GM12878 (cell line): ENCODE measurements at regions not wholly inside any gene's neighbourhood (a gene's known extent, or its start where the extent isn't known, plus 50 kb on each side); places are given as distances from the start of the nearest gene placed in this dataset.

Experiments
- ATAC-seq: fragments of 200-7000 bp; cut with Tn5 transposase; 3 replicates; pipeline ENCODE4 v1.9.1; 2020; ENCODE audit warnings: mild to moderate bottlenecking, moderate library complexity
- BruUV-seq: library from RNA; stranded (reverse); fragments of 400-500 nt; replicated peaks from 2 replicates; lab custom pipeline; 2021; lab: Mats Ljungman, UMichigan
- CTCF ChIA-PET: fragments of 300-600 bp; sonication (Branson Sonifier 250); formaldehyde crosslinking; extraction: SDS; loops from one replicate; lab custom pipeline; 2021; ENCODE audit warnings: inconsistent platforms; lab: Yijun Ruan, JAX
- POLR2A ChIA-PET: fragments of 350-600 bp; formaldehyde crosslinking; extraction: SDS; loops from one replicate; lab custom pipeline; 2021; ENCODE audit warnings: inconsistent platforms; lab: Charles Lee
- RAD21 ChIA-PET: fragments of 300-600 bp; sonication (Branson Sonifier 250); formaldehyde crosslinking; loops from one replicate; lab custom pipeline; 2023; ENCODE audit warnings: antibody characterized with exemption; ENCODE audit not compliant: unreplicated experiment; lab: Charles Lee
- SMC1A ChIA-PET: fragments of 300-600 bp; sonication (Branson Sonifier 250); formaldehyde crosslinking; loops from one replicate; lab custom pipeline; 2023; ENCODE audit not compliant: unreplicated experiment, uncharacterized antibody; lab: Charles Lee
- DNase-seq: peaks from one replicate; pipeline ENCODE4 v3.0.0-alpha.2; 2011; ENCODE audit warnings: low read depth, low spot score
- FAIRE-seq: peaks from 3 replicates; lab custom pipeline; 2011; peaks lifted over from hg19 to GRCh38; lab: Jason Lieb, UNC
- H2AFZ ChIP-seq: 2 replicates; pipeline ENCODE4 v1.6.0; 2011; ENCODE audit warnings: low read depth, low read length, control low read depth; ENCODE audit not compliant: control insufficient read depth
- H3K27ac ChIP-seq: 2 replicates; pipeline ENCODE4 v1.5.1; 2011; ENCODE audit warnings: control low read depth; ENCODE audit not compliant: control insufficient read depth, insufficient read depth
- H3K27me3 ChIP-seq, 2 experiments: replicated peaks in 1 of 2; 2 replicates each; pipeline versions ENCODE4 v1.6.0 to v1.6.1; 2011; ENCODE audit warnings: low read length in 1 of 2; ENCODE audit not compliant: control insufficient read depth in 2 of 2, insufficient read depth in 2 of 2
- H3K36me3 ChIP-seq, 2 experiments: 2 replicates each; pipeline ENCODE4 v1.5.1; 2011; ENCODE audit warnings: low read length in 1 of 2; ENCODE audit not compliant: control insufficient read depth in 2 of 2, insufficient read depth in 2 of 2
- H3K4me1 ChIP-seq: 2 replicates; pipeline ENCODE4 v1.6.1; 2011; ENCODE audit warnings: mild to moderate bottlenecking, low read length, moderate library complexity, mixed read lengths; ENCODE audit not compliant: control insufficient read depth, insufficient read depth
- H3K4me2 ChIP-seq: 2 replicates; pipeline ENCODE4 v1.6.0; 2011; ENCODE audit warnings: control low read depth; ENCODE audit not compliant: control insufficient read depth, insufficient read depth
- H3K4me3 ChIP-seq: fragments of 200-600 bp; sonication (generic); 2 replicates; pipeline ENCODE4 v1.5.1; 2016
- H3K79me2 ChIP-seq: 2 replicates; pipeline ENCODE4 v1.6.0; 2011; ENCODE audit warnings: low read length; ENCODE audit not compliant: control insufficient read depth, insufficient read depth
- H3K9ac ChIP-seq: 2 replicates; pipeline ENCODE4 v1.8.0; 2011; ENCODE audit warnings: low read length, control low read depth, mixed read lengths; ENCODE audit not compliant: control insufficient read depth, insufficient read depth
- H3K9me3 ChIP-seq: replicated peaks from 3 replicates; pipeline ENCODE4 v1.5.1; 2011; ENCODE audit warnings: mild to moderate bottlenecking, low read length; ENCODE audit not compliant: control insufficient read depth, insufficient read depth
- H4K20me1 ChIP-seq: 2 replicates; pipeline ENCODE4 v1.6.0; 2011; ENCODE audit not compliant: control insufficient read depth, insufficient read depth
- CHD4 ChIP-seq: fragments of 200-600 bp; sonication (generic); IDR thresholded peaks from 2 replicates; pipeline ENCODE4 v1.6.1; 2016; ENCODE audit warnings: mild to moderate bottlenecking
- EGR1 ChIP-seq, 2 experiments: IDR thresholded peaks; 1 replicate in 1 of 2; 2 replicates in 1 of 2; pipeline ENCODE4 v1.6.1; 2011 to 2012; ENCODE audit warnings: low read depth in 2 of 2, low read length in 2 of 2, borderline replicate concordance in 1 of 2, mild to moderate bottlenecking in 1 of 2, moderate library complexity in 1 of 2
- HDGF ChIP-seq: fragments of 450-650 bp; IDR thresholded peaks from 2 replicates; pipeline ENCODE4 v1.6.1; 2016; ENCODE audit warnings: antibody characterized with exemption
- JUND ChIP-seq: IDR thresholded peaks from 2 replicates; pipeline ENCODE4 v1.6.1; 2012; ENCODE audit warnings: low read depth, mild to moderate bottlenecking, low read length, improper control_type of control experiment, moderate library complexity
- KAT2A ChIP-seq: conservative IDR thresholded peaks from 2 replicates; pipeline ENCODE4 v1.6.1; 2011; ENCODE audit warnings: low read depth, low read length; ENCODE audit not compliant: control insufficient read depth
- NFIC ChIP-seq: IDR thresholded peaks from 2 replicates; pipeline ENCODE4 v1.6.1; 2012; ENCODE audit warnings: low read depth, mild to moderate bottlenecking, inconsistent platforms, low read length, moderate library complexity
- NR2C2 ChIP-seq: IDR thresholded peaks from 2 replicates; pipeline ENCODE4 v1.6.1; 2011; ENCODE audit warnings: borderline replicate concordance, low read depth; ENCODE audit not compliant: control insufficient read depth, insufficient read length
- POLR2A ChIP-seq: IDR thresholded peaks from 2 replicates; pipeline ENCODE4 v1.6.1; 2011; ENCODE audit warnings: low read depth, mild to moderate bottlenecking, low read length
- POLR2AphosphoS5 ChIP-seq: IDR thresholded peaks from 2 replicates; pipeline ENCODE4 v1.6.1; 2011; ENCODE audit warnings: mild to moderate bottlenecking, low read length, inconsistent platforms
- RAD21 ChIP-seq: IDR thresholded peaks from 2 replicates; pipeline ENCODE4 v1.6.1; 2011; ENCODE audit warnings: mild to moderate bottlenecking, low read depth, low read length, moderate library complexity; ENCODE audit not compliant: insufficient read depth
- SPI1 ChIP-seq: IDR thresholded peaks from 2 replicates; pipeline ENCODE4 v1.6.1; 2011; ENCODE audit warnings: low read depth, mild to moderate bottlenecking, low read length, moderate library complexity, borderline replicate concordance; ENCODE audit not compliant: insufficient read depth
- YY1 ChIP-seq: IDR thresholded peaks from 2 replicates; pipeline ENCODE4 v1.6.1; 2011; ENCODE audit warnings: low read depth, mild to moderate bottlenecking, low read length
- in situ Hi-C: fragments of 300-500 bp; cut with MboI; formaldehyde crosslinking; loops from 9 replicates; pipeline ENCODE4 v1.14.3; 2018; ENCODE audit warnings: mixed read lengths
- intact Hi-C: fragments of 100-400 bp; cut with micrococcal nuclease; formaldehyde crosslinking; loops from one replicate; pipeline ENCODE4 v1.14.2; 2022; ENCODE audit not compliant: unreplicated experiment
- TF ChIP-seq, protein P1 (sequence below): fragments of 450-650 bp; IDR thresholded peaks from 2 replicates; pipeline ENCODE4 v1.6.1; 2017; ENCODE audit warnings: mild to moderate bottlenecking, moderate library complexity
- TF ChIP-seq, protein P2 (sequence below): fragments of 450-650 bp; IDR thresholded peaks from 2 replicates; pipeline ENCODE4 v1.6.1; 2017; ENCODE audit warnings: low read depth, mild to moderate bottlenecking, moderate library complexity
- TF ChIP-seq, protein P3 (sequence below): IDR thresholded peaks from 2 replicates; pipeline ENCODE4 v1.6.1; 2011; ENCODE audit warnings: low read depth, mild to moderate bottlenecking, low read length, moderate library complexity, borderline replicate concordance; ENCODE audit errors: extremely low read depth
- TF ChIP-seq, protein P4 (sequence below): IDR thresholded peaks from 2 replicates; pipeline ENCODE4 v1.6.1; 2011; ENCODE audit warnings: borderline replicate concordance, low read depth, mild to moderate bottlenecking, moderate library complexity, low read length; ENCODE audit not compliant: insufficient read depth, poor library complexity, severe bottlenecking

DNA sequence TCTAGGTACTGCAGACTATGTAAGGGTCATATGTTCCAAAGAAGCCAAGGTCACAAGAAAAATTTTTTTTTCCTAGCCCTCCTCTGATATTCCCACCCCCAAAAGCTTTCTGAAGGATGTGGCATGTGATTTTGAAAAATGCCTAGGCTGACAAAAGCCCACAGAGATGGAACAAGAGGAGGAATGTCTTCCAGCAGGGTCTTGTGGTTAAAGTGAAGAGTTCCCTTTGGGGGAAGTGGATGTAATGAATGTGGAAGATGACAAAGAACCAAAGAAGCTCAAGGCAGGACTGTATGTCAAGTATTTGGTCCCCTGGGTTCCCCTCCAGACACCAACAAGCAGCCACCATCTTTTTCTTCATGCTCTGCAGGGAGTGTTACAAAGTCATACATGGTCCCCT lies 268.8 kb downstream of the BCOR start:
- in situ Hi-C loops (no loop called here), intact Hi-C loops (no loop called here)
- no peak overlapping the region for H3K4me3 ChIP-seq
- DNase-seq, result no peak
- no peak overlapping the region for H3K27ac ChIP-seq
- ATAC-seq, result no peak
- no peaks in the 10 kb centered on the region for H3K36me3 ChIP-seq
- no peaks in the 10 kb centered on the region for H4K20me1 ChIP-seq
- no peak overlapping the region for H2AFZ ChIP-seq
- no peak overlapping the region for H3K4me2 ChIP-seq
- H3K9me3 ChIP-seq, result no peaks in the 10 kb centered on the region; the same call in 2 of the 3 replicates
- no peak for FAIRE-seq
- CTCF ChIA-PET, result interaction anchor here (3.0 kb wide), 1 partner anchor 25 kb away, joined by 21 read pairs; no protein-coding TSS in a partner anchor
- TF ChIP-seq, protein P1, sequence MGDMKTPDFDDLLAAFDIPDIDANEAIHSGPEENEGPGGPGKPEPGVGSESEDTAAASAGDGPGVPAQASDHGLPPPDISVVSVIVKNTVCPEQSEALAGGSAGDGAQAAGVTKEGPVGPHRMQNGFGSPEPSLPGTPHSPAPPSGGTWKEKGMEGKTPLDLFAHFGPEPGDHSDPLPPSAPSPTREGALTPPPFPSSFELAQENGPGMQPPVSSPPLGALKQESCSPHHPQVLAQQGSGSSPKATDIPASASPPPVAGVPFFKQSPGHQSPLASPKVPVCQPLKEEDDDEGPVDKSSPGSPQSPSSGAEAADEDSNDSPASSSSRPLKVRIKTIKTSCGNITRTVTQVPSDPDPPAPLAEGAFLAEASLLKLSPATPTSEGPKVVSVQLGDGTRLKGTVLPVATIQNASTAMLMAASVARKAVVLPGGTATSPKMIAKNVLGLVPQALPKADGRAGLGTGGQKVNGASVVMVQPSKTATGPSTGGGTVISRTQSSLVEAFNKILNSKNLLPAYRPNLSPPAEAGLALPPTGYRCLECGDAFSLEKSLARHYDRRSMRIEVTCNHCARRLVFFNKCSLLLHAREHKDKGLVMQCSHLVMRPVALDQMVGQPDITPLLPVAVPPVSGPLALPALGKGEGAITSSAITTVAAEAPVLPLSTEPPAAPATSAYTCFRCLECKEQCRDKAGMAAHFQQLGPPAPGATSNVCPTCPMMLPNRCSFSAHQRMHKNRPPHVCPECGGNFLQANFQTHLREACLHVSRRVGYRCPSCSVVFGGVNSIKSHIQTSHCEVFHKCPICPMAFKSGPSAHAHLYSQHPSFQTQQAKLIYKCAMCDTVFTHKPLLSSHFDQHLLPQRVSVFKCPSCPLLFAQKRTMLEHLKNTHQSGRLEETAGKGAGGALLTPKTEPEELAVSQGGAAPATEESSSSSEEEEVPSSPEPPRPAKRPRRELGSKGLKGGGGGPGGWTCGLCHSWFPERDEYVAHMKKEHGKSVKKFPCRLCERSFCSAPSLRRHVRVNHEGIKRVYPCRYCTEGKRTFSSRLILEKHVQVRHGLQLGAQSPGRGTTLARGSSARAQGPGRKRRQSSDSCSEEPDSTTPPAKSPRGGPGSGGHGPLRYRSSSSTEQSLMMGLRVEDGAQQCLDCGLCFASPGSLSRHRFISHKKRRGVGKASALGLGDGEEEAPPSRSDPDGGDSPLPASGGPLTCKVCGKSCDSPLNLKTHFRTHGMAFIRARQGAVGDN, result no peak
- TF ChIP-seq CHD4, result no peak
- TF ChIP-seq, protein P2, sequence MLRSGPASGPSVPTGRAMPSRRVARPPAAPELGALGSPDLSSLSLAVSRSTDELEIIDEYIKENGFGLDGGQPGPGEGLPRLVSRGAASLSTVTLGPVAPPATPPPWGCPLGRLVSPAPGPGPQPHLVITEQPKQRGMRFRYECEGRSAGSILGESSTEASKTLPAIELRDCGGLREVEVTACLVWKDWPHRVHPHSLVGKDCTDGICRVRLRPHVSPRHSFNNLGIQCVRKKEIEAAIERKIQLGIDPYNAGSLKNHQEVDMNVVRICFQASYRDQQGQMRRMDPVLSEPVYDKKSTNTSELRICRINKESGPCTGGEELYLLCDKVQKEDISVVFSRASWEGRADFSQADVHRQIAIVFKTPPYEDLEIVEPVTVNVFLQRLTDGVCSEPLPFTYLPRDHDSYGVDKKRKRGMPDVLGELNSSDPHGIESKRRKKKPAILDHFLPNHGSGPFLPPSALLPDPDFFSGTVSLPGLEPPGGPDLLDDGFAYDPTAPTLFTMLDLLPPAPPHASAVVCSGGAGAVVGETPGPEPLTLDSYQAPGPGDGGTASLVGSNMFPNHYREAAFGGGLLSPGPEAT, result no peak
- TF ChIP-seq JUND, result no peak
- no peak for TF ChIP-seq NFIC
- TF ChIP-seq, protein P3, sequence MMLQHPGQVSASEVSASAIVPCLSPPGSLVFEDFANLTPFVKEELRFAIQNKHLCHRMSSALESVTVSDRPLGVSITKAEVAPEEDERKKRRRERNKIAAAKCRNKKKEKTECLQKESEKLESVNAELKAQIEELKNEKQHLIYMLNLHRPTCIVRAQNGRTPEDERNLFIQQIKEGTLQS, result no peak
- TF ChIP-seq SPI1, result no peak
- TF ChIP-seq HDGF, result no peak
- no peak for TF ChIP-seq POLR2A
- TF ChIP-seq POLR2AphosphoS5, result no peak
- no peak for TF ChIP-seq NR2C2
- TF ChIP-seq, protein P4, sequence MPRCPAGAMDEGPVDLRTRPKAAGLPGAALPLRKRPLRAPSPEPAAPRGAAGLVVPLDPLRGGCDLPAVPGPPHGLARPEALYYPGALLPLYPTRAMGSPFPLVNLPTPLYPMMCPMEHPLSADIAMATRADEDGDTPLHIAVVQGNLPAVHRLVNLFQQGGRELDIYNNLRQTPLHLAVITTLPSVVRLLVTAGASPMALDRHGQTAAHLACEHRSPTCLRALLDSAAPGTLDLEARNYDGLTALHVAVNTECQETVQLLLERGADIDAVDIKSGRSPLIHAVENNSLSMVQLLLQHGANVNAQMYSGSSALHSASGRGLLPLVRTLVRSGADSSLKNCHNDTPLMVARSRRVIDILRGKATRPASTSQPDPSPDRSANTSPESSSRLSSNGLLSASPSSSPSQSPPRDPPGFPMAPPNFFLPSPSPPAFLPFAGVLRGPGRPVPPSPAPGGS, result no peak
- TF ChIP-seq YY1, result no peak
- TF ChIP-seq KAT2A, result no peak
- no peak for TF ChIP-seq RAD21
- no peak for TF ChIP-seq EGR1 (IDR thresholded peaks at IDR 0.05; ENCODE audit: borderline replicate concordance in 1 of 2, low read depth in 2 of 2, low read length in 2 of 2)
- SMC1A ChIA-PET, result interaction anchor here (5.6 kb wide), 1 partner anchor 24 kb away, joined by 51 read pairs; no protein-coding TSS in a partner anchor
- H3K9ac ChIP-seq, result no peak overlapping the region
- no TSS peak for BruUV-seq
- RAD21 ChIA-PET, result interaction anchor here (1.3 to 3.5 kb wide), 3 partner anchors 9 to 25 kb away, joined by 4 to 22 read pairs (median 13); no protein-coding TSS in a partner anchor
- no peaks in the 10 kb centered on the region for H3K79me2 ChIP-seq
- POLR2A ChIA-PET, result no interaction called here
- H3K4me1 ChIP-seq, result no peaks in the 10 kb centered on the region; the same call in 1 of the 2 replicates
- no peaks in the 10 kb centered on the region for H3K27me3 ChIP-seq
